ENCODE measurements at regions not wholly inside any gene's neighbourhood (a gene's known extent, or its start where the extent isn't known, plus 50 kb on each side); places are given as distances from the start of the nearest gene placed in this dataset.
A peak's percentile ranks its signal among the peaks of the same experiment; 100 is the strongest.

DNA sequence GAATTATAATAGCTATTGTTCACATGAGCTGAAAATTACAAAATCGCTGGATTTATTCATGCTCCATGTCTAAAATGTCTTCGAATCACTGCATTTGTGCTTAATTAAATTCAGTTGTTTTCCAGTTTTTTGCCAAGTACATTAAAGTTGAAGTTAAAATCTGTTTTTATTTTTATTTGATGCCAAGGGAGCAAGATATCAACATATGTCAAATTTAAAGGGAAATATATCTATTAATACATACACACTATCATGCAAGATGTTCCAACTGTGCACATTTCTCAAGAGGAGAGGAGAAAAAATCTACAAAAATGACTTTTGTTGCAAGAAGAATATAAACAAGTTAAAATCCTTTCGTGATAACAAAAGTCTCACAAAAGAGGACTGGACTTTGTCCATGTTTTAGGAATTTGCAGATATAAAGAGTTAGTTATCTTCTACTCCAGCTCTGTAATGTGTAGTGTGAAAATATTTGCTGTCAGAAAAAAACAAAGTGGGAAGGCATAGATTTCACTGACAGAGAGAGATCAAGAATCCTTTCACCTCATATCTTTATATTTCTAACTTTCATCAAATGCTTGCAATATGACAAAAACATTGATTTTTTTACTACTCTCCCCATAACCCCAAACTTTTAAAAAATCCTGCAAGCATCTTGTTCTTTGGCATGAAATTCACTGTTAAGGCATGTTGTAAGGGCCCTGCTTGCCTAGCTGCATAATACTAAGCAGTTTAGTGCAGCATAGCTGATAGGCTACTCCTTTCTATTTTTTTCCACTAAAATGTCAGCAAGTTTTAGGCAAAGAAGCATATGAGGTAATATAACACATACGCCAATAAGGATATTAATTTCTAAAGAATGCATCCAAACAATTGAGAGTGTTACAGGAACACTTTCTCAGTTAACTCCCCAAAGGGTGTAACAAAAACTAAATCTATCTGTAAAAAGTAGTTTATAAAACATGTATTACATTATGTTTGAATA, 340.2 kb upstream of the ADAMTS5 start:
- Histone ChIP-seq H3K4me1 (ENCODE audit: insufficient read depth) (peaks cover 8% of the 10 kb centered on the region; the same call in 1 of the 2 replicates), H3K79me2 (ENCODE audit: insufficient read depth) (no peaks in the 10 kb centered on the region), H3K9me2 (ENCODE audit: insufficient read depth) (no peaks in the 10 kb centered on the region), H2AFZ (peak overlapping the region; percentile 15), H3K4me3 (no peak overlapping the region), H3K4me2 (ENCODE audit: unreplicated experiment) (no peak overlapping the region), H3K9ac (no peak overlapping the region), H3K36me3 (ENCODE audit: low read depth) (no peaks in the 10 kb centered on the region), H3K27me3 (replicated peaks; ENCODE audit: insufficient read depth) (no peaks in the 10 kb centered on the region), H3K27ac (no peak overlapping the region), H3K9me3 (ENCODE audit: low read depth) (no peaks in the 10 kb centered on the region), H3F3A (ENCODE audit: insufficient read depth) (peaks cover 8% of the 10 kb centered on the region; the same call in 1 of the 2 replicates), H4K20me1 (ENCODE audit: insufficient read depth) (no peaks in the 10 kb centered on the region)
- TF ChIP-seq EZH2phosphoT487 (IDR thresholded peaks at IDR 0.05; ENCODE audit: insufficient read depth, low read depth) (no peak), EZH2 (IDR thresholded peaks at IDR 0.05; ENCODE audit: insufficient read depth, poor library complexity, severe bottlenecking) (no peak)
- in situ Hi-C loops (cut with MboI): no loop called here
- peak; percentile 20 for DNase-seq
- WGBS, 2 experiments (ENCODE audit: low coverage in 1 of 2, low lambda C conversion rate in 2 of 2, missing lambda C conversion rate in 2 of 2): 30 to 33% methylated on average over 4 of the region's 4 CpGs

DNA sequence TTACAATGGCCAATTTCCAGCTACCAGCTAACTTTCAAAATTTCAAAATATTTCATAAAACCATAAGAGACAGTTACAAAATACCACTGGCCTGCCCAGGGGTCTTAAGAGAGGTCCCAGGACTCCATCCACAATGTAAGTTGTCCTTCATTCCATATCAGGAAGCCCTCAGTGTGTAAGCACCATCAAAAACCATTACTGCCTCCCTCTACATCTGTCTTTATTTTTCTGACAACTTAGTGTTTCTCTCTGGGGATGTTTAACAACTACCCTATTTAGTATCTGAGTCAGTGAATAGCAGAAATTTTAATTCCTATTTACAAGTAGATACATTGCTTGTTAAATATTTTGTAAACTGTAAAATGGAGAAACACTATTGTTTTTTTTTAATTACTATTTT, 339.3 kb upstream of the ADAMTS5 start:
- Histone ChIP-seq H3K27ac (no peak overlapping the region), H3K4me3 (no peak overlapping the region), H3K27me3 (replicated peaks; ENCODE audit: insufficient read depth) (no peaks in the 10 kb centered on the region), H3K9me3 (ENCODE audit: low read depth) (no peaks in the 10 kb centered on the region), H4K20me1 (ENCODE audit: insufficient read depth) (no peaks in the 10 kb centered on the region), H2AFZ (peak overlapping the region; percentile 15), H3K9ac (no peak overlapping the region), H3K9me2 (ENCODE audit: insufficient read depth) (no peaks in the 10 kb centered on the region), H3K4me2 (ENCODE audit: unreplicated experiment) (no peak overlapping the region), H3K36me3 (ENCODE audit: low read depth) (no peaks in the 10 kb centered on the region), H3K4me1 (ENCODE audit: insufficient read depth) (peaks cover 15% of the 10 kb centered on the region), H3F3A (ENCODE audit: insufficient read depth) (peaks cover 11% of the 10 kb centered on the region; the same call in 1 of the 2 replicates), H3K79me2 (ENCODE audit: insufficient read depth) (no peaks in the 10 kb centered on the region)
- TF ChIP-seq EZH2 (IDR thresholded peaks at IDR 0.05; ENCODE audit: insufficient read depth, poor library complexity, severe bottlenecking): no peak
- no peak for TF ChIP-seq EZH2phosphoT487 (IDR thresholded peaks at IDR 0.05; ENCODE audit: insufficient read depth, low read depth)
- in situ Hi-C loops (cut with MboI): no loop called here
- no peak for DNase-seq

DNA sequence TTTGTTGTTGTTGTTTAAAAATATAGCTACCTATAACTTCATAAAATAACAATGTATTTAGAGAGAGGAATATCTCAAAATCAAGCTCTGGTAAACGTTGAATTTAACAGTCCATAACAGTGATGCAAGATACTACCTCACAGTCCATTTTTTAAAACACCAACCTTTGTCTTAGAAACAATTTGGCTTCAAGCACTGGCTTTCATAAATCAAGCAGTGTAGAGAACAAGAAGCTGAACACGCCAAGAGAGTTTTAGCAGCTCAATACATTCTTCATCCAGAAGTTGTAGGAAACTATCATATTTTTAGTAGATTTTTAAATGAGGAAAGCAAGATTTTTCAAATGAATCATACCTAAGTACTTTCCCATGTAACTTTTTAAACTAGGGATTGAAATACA, 334.3 kb upstream of the ADAMTS5 start:
- H3K4me3 ChIP-seq: no peak overlapping the region
- no peaks in the 10 kb centered on the region for H3K79me2 ChIP-seq (ENCODE audit: insufficient read depth)
- no peak for TF ChIP-seq EZH2 (IDR thresholded peaks at IDR 0.05; ENCODE audit: insufficient read depth, poor library complexity, severe bottlenecking)
- no peak for TF ChIP-seq EZH2phosphoT487 (IDR thresholded peaks at IDR 0.05; ENCODE audit: insufficient read depth, low read depth)
- peak overlapping the region; percentile 19 for H3K4me2 ChIP-seq (ENCODE audit: unreplicated experiment)
- H3F3A ChIP-seq (ENCODE audit: insufficient read depth): peaks cover 10% of the 10 kb centered on the region; the same call in 1 of the 2 replicates
- in situ Hi-C loops (cut with MboI): no loop called here
- WGBS, 2 experiments (ENCODE audit: low coverage in 1 of 2, low lambda C conversion rate in 2 of 2, missing lambda C conversion rate in 2 of 2): 15% methylated on average over 2 of the region's 2 CpGs
- no peaks in the 10 kb centered on the region for H3K9me3 ChIP-seq (ENCODE audit: low read depth)
- peak overlapping the region; percentile 6; the same call in 1 of the 2 replicates for H2AFZ ChIP-seq
- H4K20me1 ChIP-seq (ENCODE audit: insufficient read depth): no peaks in the 10 kb centered on the region
- H3K27ac ChIP-seq: peak overlapping the region; percentile 65
- no peaks in the 10 kb centered on the region for H3K9me2 ChIP-seq (ENCODE audit: insufficient read depth)
- no peaks in the 10 kb centered on the region for H3K36me3 ChIP-seq (ENCODE audit: low read depth)
- peaks cover 16% of the 10 kb centered on the region for H3K4me1 ChIP-seq (ENCODE audit: insufficient read depth)
- DNase-seq: peak; percentile 67
- H3K9ac ChIP-seq: 0 out of 2 replicates have a peak overlapping the region, but pooled peaks have one; percentile 5
- H3K27me3 ChIP-seq (replicated peaks; ENCODE audit: insufficient read depth): no peaks in the 10 kb centered on the region

DNA sequence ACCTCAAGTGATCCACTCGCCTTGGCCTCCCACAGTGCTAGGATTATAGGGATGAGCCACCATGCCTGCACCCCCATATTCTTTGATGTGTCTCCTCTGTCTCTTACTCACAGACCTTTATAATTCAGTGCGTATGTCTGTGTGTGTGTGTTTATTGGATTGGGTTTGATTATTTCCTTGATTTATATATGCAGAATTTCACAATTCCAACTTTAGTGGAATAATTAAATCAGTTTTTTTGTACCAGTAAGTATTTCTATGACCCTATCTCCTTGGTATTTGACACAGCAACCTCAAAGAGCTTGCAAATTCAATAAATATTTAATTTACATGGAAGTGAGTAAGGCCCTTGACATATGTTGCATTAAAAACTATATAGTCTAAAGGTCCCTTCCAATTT, 333.9 kb upstream of the ADAMTS5 start:
- Histone ChIP-seq H3K9ac (no peak overlapping the region), H3F3A (ENCODE audit: insufficient read depth) (peaks cover 10% of the 10 kb centered on the region; the same call in 1 of the 2 replicates), H3K4me3 (no peak overlapping the region), H2AFZ (peak overlapping the region; percentile 6; the same call in 1 of the 2 replicates), H3K4me1 (ENCODE audit: insufficient read depth) (peaks cover 16% of the 10 kb centered on the region), H3K27ac (peak overlapping the region; percentile 65), H3K9me2 (ENCODE audit: insufficient read depth) (no peaks in the 10 kb centered on the region), H3K79me2 (ENCODE audit: insufficient read depth) (no peaks in the 10 kb centered on the region), H4K20me1 (ENCODE audit: insufficient read depth) (no peaks in the 10 kb centered on the region), H3K27me3 (replicated peaks; ENCODE audit: insufficient read depth) (no peaks in the 10 kb centered on the region), H3K4me2 (ENCODE audit: unreplicated experiment) (peak overlapping the region; percentile 19), H3K36me3 (ENCODE audit: low read depth) (no peaks in the 10 kb centered on the region), H3K9me3 (ENCODE audit: low read depth) (no peaks in the 10 kb centered on the region)
- in situ Hi-C loops (cut with MboI): no loop called here
- no peak for TF ChIP-seq EZH2 (IDR thresholded peaks at IDR 0.05; ENCODE audit: insufficient read depth, poor library complexity, severe bottlenecking)
- DNase-seq: peak; percentile 78
- 23 to 24% methylated on average over 2 of the region's 2 CpGs for WGBS, 2 experiments (ENCODE audit: low coverage in 1 of 2, low lambda C conversion rate in 2 of 2, missing lambda C conversion rate in 2 of 2)

Data from GM23248 (cell line).